ENCODE measurements at regions not wholly inside any gene's neighbourhood (a gene's known extent, or its start where the extent isn't known, plus 50 kb on each side); places are given as distances from the start of the nearest gene placed in this dataset.
"Not testable (repeated sequence)": the region's sequence is repeated elsewhere in the genome, so short reads cannot be mapped to it uniquely, and the experiment has no call there.

DNA sequence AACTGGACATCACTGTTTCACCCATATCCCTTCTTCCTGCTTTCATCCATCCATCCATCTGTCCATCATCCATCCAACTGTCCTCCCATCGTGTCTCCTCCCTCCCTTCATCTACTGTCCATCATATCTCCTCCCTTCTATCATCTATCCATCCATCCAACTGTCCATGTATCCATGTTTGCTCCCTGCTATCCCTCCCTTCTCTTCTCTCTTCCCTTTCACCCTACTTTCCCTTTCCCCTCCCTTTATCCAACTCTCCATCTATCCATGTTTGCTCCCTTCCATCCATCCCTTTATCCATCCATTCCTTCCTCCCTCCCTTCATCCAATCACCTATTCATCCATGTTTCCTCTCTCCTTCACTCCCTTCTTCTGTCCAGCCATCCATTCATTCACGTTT is 92.6 kb upstream of the CTBP2 start:
- TF ChIP-seq EZH2 (IDR thresholded peaks at IDR 0.05; ENCODE audit: low read depth): no peak
- TF ChIP-seq, protein P1, sequence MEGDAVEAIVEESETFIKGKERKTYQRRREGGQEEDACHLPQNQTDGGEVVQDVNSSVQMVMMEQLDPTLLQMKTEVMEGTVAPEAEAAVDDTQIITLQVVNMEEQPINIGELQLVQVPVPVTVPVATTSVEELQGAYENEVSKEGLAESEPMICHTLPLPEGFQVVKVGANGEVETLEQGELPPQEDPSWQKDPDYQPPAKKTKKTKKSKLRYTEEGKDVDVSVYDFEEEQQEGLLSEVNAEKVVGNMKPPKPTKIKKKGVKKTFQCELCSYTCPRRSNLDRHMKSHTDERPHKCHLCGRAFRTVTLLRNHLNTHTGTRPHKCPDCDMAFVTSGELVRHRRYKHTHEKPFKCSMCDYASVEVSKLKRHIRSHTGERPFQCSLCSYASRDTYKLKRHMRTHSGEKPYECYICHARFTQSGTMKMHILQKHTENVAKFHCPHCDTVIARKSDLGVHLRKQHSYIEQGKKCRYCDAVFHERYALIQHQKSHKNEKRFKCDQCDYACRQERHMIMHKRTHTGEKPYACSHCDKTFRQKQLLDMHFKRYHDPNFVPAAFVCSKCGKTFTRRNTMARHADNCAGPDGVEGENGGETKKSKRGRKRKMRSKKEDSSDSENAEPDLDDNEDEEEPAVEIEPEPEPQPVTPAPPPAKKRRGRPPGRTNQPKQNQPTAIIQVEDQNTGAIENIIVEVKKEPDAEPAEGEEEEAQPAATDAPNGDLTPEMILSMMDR (conservative IDR thresholded peaks at IDR 0.05): no peak
- H3K36me3 ChIP-seq (ENCODE audit: low read depth): no peaks in the 10 kb centered on the region
- BruUV-seq (replicated peaks): no TSS peak
- POLR2A ChIA-PET (ENCODE audit: unreplicated experiment): no interaction called here
- DNase-seq: no peak
- no peaks in the 10 kb centered on the region for H3F3A ChIP-seq (ENCODE audit: insufficient read depth, low read depth)
- no peak overlapping the region for H2AFZ ChIP-seq
- H3K9me3 ChIP-seq (ENCODE audit: insufficient read depth, low read depth): no peaks in the 10 kb centered on the region; the same call in 1 of the 2 replicates
- CTCF ChIA-PET: no interaction called here
- H4K20me1 ChIP-seq (ENCODE audit: insufficient read depth): no peaks in the 10 kb centered on the region
- H3K4me3 ChIP-seq: no peak overlapping the region
- no peaks in the 10 kb centered on the region for H3K27me3 ChIP-seq (ENCODE audit: insufficient read depth, low read depth)
- no peak overlapping the region for H3K4me2 ChIP-seq
- no peaks in the 10 kb centered on the region for H3K9me2 ChIP-seq (ENCODE audit: insufficient read depth)
- no peaks in the 10 kb centered on the region for H3K4me1 ChIP-seq (replicated peaks; ENCODE audit: insufficient read depth)
- H3K27ac ChIP-seq: no peak overlapping the region
- intact Hi-C loops (cut with micrococcal nuclease; ENCODE audit: unreplicated experiment): no loop called here
- no peaks in the 10 kb centered on the region for H3K79me2 ChIP-seq (ENCODE audit: low read depth)

DNA sequence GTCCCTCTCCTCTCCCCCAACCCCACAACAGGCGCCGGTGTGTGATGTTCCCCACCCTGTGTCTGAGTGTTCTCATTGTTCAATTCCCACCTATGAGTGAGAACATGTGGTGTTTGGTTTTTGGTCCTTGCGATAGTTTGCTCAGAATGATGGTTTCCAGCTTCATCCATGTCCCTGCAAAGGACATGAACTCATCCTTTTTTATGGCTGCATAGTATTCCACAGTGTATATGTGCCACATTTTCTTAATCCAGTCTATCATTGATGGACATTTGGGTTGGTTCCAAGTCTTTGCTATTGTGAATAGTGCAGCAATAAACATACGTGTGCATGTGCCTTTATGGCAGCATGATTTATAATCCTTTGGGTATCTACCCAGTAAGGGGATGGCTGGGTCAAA is 90.5 kb upstream of the CTBP2 start:
- H4K20me1 ChIP-seq (ENCODE audit: insufficient read depth); DNase-seq; H3K9me2 ChIP-seq (ENCODE audit: insufficient read depth); H3F3A ChIP-seq (ENCODE audit: insufficient read depth, low read depth); H3K36me3 ChIP-seq (ENCODE audit: low read depth); intact Hi-C loops (cut with micrococcal nuclease; ENCODE audit: unreplicated experiment); H3K27ac ChIP-seq; H3K9me3 ChIP-seq (ENCODE audit: insufficient read depth, low read depth); BruUV-seq (replicated peaks); H3K4me1 ChIP-seq (replicated peaks; ENCODE audit: insufficient read depth); POLR2A ChIA-PET (ENCODE audit: unreplicated experiment); H3K4me3 ChIP-seq; H3K79me2 ChIP-seq (ENCODE audit: low read depth); H3K27me3 ChIP-seq (ENCODE audit: insufficient read depth, low read depth); H3K4me2 ChIP-seq; H2AFZ ChIP-seq; CTCF ChIA-PET: not testable (repeated sequence)

DNA sequence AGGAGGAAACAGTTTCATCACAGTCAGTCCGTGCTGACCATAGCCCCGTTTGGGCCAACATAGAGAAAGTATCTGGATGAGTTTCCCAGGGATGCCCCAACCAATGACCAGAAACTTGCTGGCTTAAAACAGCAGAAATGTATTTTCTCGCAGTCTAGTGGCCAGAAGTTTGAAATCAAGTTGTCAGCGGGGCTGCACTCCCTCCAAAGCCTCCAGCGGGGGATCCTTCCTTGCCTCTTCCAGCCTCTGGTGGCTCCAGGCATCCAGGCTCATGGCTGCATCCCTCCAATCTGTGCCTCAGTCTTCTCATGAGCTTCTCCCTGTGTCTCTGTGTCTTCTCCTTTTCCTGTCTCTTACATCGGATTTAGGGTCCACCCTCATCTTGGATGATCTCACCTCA is 89.6 kb upstream of the CTBP2 start:
- intact Hi-C loops (cut with micrococcal nuclease; ENCODE audit: unreplicated experiment): no loop called here
- ChIA-PET POLR2A (ENCODE audit: unreplicated experiment) (no interaction called here), CTCF (no interaction called here)
- Histone ChIP-seq H3K9me3 (ENCODE audit: insufficient read depth, low read depth) (no peaks in the 10 kb centered on the region; the same call in 1 of the 2 replicates), H3K9me2 (ENCODE audit: insufficient read depth) (no peaks in the 10 kb centered on the region), H3K4me1 (replicated peaks; ENCODE audit: insufficient read depth) (no peaks in the 10 kb centered on the region), H3K79me2 (ENCODE audit: low read depth) (no peaks in the 10 kb centered on the region), H3K27ac (no peak overlapping the region), H3K27me3 (ENCODE audit: insufficient read depth, low read depth) (no peaks in the 10 kb centered on the region), H2AFZ (no peak overlapping the region), H4K20me1 (ENCODE audit: insufficient read depth) (no peaks in the 10 kb centered on the region), H3K4me2 (no peak overlapping the region), H3K36me3 (ENCODE audit: low read depth) (no peaks in the 10 kb centered on the region), H3K4me3 (no peak overlapping the region), H3F3A (ENCODE audit: insufficient read depth, low read depth) (no peaks in the 10 kb centered on the region)
- DNase-seq: no peak
- BruUV-seq (replicated peaks): no TSS peak
- TF ChIP-seq, protein P1 (conservative IDR thresholded peaks at IDR 0.05): no peak
- TF ChIP-seq EZH2 (IDR thresholded peaks at IDR 0.05; ENCODE audit: low read depth): no peak

DNA sequence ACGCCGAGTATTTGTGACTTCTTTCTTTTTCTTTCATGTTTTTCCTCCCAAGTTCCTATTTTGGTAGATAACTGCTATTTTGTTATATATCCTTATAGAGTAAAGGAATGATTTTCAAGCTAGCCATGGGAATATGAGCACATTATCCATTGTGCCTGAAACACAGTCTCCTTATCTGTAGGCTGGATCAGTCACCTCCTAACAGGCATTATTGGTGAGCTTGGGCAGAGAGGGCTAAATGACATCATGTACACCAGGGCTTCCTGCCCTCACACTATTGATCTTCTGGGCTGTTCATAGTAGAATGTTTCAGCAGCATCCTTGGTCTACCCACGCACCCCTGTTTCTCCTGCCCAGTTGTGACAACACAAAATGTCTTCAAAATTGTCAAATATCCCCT is 88.1 kb upstream of the CTBP2 start:
- CTCF ChIA-PET: no interaction called here
- no TSS peak for BruUV-seq (replicated peaks)

More for the DNA sequence above, 88.1 kb upstream of the CTBP2 start:
- Histone ChIP-seq H3K36me3 (ENCODE audit: low read depth) (no peaks in the 10 kb centered on the region), H3K4me1 (replicated peaks; ENCODE audit: insufficient read depth) (no peaks in the 10 kb centered on the region), H3F3A (ENCODE audit: insufficient read depth, low read depth) (no peaks in the 10 kb centered on the region), H3K27ac (no peak overlapping the region), H2AFZ (no peak overlapping the region), H3K9me3 (ENCODE audit: insufficient read depth, low read depth) (no peaks in the 10 kb centered on the region; the same call in 1 of the 2 replicates), H3K27me3 (ENCODE audit: insufficient read depth, low read depth) (no peaks in the 10 kb centered on the region), H3K79me2 (ENCODE audit: low read depth) (no peaks in the 10 kb centered on the region), H3K9me2 (ENCODE audit: insufficient read depth) (no peaks in the 10 kb centered on the region), H4K20me1 (ENCODE audit: insufficient read depth) (no peaks in the 10 kb centered on the region), H3K4me3 (no peak overlapping the region), H3K4me2 (no peak overlapping the region)
- intact Hi-C loops (cut with micrococcal nuclease; ENCODE audit: unreplicated experiment): no loop called here
- POLR2A ChIA-PET (ENCODE audit: unreplicated experiment): no interaction called here
- DNase-seq: no peak
- TF ChIP-seq, protein P1 (conservative IDR thresholded peaks at IDR 0.05): no peak
- no peak for TF ChIP-seq EZH2 (IDR thresholded peaks at IDR 0.05; ENCODE audit: low read depth)
